ENCODE measurements at regions not wholly inside any gene's neighbourhood (a gene's known extent, or its start where the extent isn't known, plus 50 kb on each side); places are given as distances from the start of the nearest gene placed in this dataset.

DNA sequence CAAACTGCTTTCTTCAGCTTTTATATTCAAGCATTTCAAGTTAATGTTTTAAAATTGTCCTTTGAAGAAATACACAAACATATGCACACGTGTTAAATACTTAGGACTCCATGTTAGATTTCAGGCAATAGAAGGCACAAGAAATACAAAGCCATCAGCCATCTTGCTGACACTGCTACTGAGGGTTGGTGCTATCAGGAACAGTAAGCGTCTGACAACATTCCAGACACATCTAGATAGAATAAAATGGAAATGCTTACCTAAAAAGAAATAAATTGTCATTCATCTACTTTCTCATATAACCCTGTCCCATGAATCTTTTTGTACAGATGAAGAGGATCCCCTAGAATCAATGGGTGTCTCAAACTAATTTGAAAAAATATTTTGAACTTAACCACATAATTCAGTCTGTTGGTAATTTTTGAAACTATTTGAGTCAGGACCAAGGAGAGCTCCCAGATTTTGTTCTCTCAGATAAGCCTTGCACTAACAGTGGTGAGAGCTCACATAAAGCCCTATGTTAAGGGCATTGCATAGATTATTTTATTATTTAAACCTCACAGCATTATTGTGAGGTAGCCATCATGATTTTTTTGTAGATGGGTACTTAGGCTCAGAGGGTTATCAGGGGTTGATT lies 631.1 kb upstream of the POU3F2 start:
- Histone ChIP-seq H3K9me2 (ENCODE audit: insufficient read depth) (no peaks in the 10 kb centered on the region), H3K9ac (ENCODE audit: low read length) (no peak overlapping the region), H3K27me3 (ENCODE audit: insufficient read depth, low read length) (no peaks in the 10 kb centered on the region), H3K4me2 (ENCODE audit: low read length) (no peak overlapping the region), H3K9me3 (ENCODE audit: control insufficient read depth in 1 of 2, insufficient read depth in 1 of 2, low read depth in 1 of 2, low read length in 2 of 2) (no peaks in the 10 kb centered on the region), H3K79me2 (ENCODE audit: insufficient read depth, low read length) (no peaks in the 10 kb centered on the region), H2AFZ (ENCODE audit: low read depth, low read length, poor library complexity, severe bottlenecking) (no peak overlapping the region), H3K27ac (ENCODE audit: low read depth, low read length) (no peak overlapping the region), H3K36me3 (ENCODE audit: control insufficient read depth in 1 of 2, insufficient read depth in 2 of 2, low read length in 2 of 2) (no peaks in the 10 kb centered on the region), H3K4me3 (replicated peaks in 1 of 2; ENCODE audit: low read depth in 1 of 2, low read length in 2 of 2) (no peak overlapping the region), H4K20me1 (ENCODE audit: insufficient read depth) (no peaks in the 10 kb centered on the region), H3K4me1 (ENCODE audit: control insufficient read depth in 1 of 2, insufficient read depth in 2 of 2, low read length in 2 of 2) (no peaks in the 10 kb centered on the region)
- no TSS peak for BruUV-seq (replicated peaks)
- TF ChIP-seq ZBTB33 (IDR thresholded peaks at IDR 0.05; ENCODE audit: extremely low read depth, insufficient replicate concordance, low read length): no peak
- no peak for TF ChIP-seq EGR1 (IDR thresholded peaks at IDR 0.05; ENCODE audit: low read depth)
- no peak for TF ChIP-seq CBX3 (IDR thresholded peaks at IDR 0.05; ENCODE audit: low read depth)
- TF ChIP-seq, protein P1, sequence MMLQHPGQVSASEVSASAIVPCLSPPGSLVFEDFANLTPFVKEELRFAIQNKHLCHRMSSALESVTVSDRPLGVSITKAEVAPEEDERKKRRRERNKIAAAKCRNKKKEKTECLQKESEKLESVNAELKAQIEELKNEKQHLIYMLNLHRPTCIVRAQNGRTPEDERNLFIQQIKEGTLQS (IDR thresholded peaks at IDR 0.05): no peak
- no peak for TF ChIP-seq SRF (IDR thresholded peaks at IDR 0.05; ENCODE audit: low read depth)
- TF ChIP-seq, protein P2, sequence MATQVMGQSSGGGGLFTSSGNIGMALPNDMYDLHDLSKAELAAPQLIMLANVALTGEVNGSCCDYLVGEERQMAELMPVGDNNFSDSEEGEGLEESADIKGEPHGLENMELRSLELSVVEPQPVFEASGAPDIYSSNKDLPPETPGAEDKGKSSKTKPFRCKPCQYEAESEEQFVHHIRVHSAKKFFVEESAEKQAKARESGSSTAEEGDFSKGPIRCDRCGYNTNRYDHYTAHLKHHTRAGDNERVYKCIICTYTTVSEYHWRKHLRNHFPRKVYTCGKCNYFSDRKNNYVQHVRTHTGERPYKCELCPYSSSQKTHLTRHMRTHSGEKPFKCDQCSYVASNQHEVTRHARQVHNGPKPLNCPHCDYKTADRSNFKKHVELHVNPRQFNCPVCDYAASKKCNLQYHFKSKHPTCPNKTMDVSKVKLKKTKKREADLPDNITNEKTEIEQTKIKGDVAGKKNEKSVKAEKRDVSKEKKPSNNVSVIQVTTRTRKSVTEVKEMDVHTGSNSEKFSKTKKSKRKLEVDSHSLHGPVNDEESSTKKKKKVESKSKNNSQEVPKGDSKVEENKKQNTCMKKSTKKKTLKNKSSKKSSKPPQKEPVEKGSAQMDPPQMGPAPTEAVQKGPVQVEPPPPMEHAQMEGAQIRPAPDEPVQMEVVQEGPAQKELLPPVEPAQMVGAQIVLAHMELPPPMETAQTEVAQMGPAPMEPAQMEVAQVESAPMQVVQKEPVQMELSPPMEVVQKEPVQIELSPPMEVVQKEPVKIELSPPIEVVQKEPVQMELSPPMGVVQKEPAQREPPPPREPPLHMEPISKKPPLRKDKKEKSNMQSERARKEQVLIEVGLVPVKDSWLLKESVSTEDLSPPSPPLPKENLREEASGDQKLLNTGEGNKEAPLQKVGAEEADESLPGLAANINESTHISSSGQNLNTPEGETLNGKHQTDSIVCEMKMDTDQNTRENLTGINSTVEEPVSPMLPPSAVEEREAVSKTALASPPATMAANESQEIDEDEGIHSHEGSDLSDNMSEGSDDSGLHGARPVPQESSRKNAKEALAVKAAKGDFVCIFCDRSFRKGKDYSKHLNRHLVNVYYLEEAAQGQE (IDR thresholded peaks at IDR 0.05; ENCODE audit: low read depth): peak; percentile 51
- TF ChIP-seq EZH2phosphoT487 (IDR thresholded peaks at IDR 0.05; ENCODE audit: borderline replicate concordance): no peak
- no peak for TF ChIP-seq SP1 (IDR thresholded peaks at IDR 0.05; ENCODE audit: low read depth)
- no peak for TF ChIP-seq YY1 (IDR thresholded peaks at IDR 0.05; ENCODE audit: extremely low read depth, insufficient replicate concordance, low read depth, low read length)
- ChIA-PET POLR2A (no interaction called here), CTCF (no interaction called here), RAD21 (ENCODE audit: low non-redundant PET in 1 of 2, low total read pairs in 2 of 2, uncharacterized antibody in 2 of 2, unreplicated experiment in 2 of 2) (no interaction called here)
- DNase-seq (ENCODE audit: low read depth, low spot score) (no peak), ATAC-seq (no peak)
- intact Hi-C loops (cut with micrococcal nuclease): no loop called here

Measured in HCT116 (cell line).